ENCODE measurements at regions not wholly inside any gene's neighbourhood (a gene's known extent, or its start where the extent isn't known, plus 50 kb on each side); places are given as distances from the start of the nearest gene placed in this dataset.
A peak's percentile ranks its signal among the peaks of the same experiment; 100 is the strongest.

DNA sequence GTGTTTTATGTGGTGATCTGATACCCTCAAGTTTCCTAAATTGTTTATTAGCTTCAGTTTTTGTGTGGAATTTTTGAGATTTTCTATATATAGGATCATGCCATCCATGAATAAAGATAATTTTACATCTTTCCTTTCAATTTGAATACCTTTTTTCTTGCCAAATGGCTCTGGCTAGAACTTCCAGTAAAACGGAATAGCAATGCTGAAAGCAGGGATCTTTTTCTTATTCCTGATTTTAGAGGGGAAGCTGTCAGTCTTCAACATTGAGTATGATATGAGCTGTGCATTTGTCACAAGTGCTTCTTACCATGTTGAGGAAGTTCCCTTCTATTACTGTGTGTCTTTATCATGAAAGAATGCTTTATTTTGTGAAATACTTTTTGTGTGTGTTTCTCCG, 618.8 kb downstream of the FGF9 start:
- no peak for DNase-seq
- TF ChIP-seq POLR2A (IDR thresholded peaks at IDR 0.05; ENCODE audit: low read length) (no peak), GATA1 (IDR thresholded peaks at IDR 0.05; ENCODE audit: low read depth, low read length) (no peak)

GRCh38 chr13:22298530-22298929, 627.7 kb downstream of the FGF9 start:
- no peak for DNase-seq
- no peak for TF ChIP-seq GATA1 (IDR thresholded peaks at IDR 0.05; ENCODE audit: low read depth, low read length)
- no peak for TF ChIP-seq POLR2A (IDR thresholded peaks at IDR 0.05; ENCODE audit: low read length)

- TF ChIP-seq POLR2A (IDR thresholded peaks at IDR 0.05; ENCODE audit: low read length) (no peak), GATA1 (IDR thresholded peaks at IDR 0.05; ENCODE audit: low read depth, low read length) (no peak)
- no peak for DNase-seq
Observed at GRCh38 chr13:22311734-22312404, 641.0 kb downstream of the FGF9 start.

DNA sequence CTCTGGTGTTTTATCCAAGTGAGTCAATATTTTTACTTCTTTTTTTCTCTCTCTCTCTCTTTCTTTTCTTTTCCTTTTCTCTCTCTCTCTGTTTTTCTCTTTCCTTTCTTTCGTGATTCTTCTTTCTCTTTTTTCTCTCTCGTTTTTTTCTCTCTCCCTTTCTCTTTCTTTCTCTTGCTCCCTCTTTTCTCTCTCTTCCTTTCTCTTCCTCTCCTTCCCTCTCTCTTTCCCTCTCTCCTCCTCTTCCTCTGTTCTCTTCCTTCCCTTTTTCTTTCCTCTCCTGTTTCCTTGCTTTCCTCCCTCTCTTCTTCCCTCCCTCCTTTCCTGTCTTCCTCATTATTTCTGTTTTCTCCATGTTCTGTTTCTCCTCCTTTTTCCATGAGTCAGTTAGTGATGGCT, 641.5 kb downstream of the FGF9 start:
- TF ChIP-seq GATA1 (IDR thresholded peaks at IDR 0.05; ENCODE audit: low read depth, low read length) (no peak), POLR2A (IDR thresholded peaks at IDR 0.05; ENCODE audit: low read length) (no peak)
- no peak for DNase-seq

DNA sequence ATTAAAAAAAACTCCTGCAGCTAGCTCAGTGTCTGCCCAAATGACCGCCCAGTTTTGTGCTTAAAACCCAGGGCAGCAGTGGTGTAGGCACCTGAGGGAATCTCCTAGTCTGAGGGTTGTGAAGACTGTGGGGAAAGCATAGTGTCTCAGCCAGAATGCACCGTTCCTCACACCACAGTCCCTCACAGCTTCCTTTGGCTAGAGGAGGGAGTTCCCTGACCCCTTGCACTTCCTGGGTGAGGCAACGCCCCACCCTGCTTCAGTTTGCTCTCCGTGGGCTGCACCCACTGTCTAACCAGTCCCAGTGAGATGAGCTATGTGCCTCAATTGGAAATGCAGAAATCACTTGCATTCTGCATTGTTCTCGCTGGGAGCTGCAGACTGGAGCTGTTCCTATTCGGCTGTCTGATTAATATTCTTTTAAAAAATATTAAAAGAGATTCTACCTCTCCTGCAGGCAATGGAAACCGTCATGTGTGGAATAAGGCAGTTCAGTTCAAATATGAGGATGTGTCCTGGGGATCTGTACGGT, 645.7 kb downstream of the FGF9 start:
- DNase-seq: no peak
- no peak for TF ChIP-seq POLR2A (IDR thresholded peaks at IDR 0.05; ENCODE audit: low read length)
- no peak for TF ChIP-seq GATA1 (IDR thresholded peaks at IDR 0.05; ENCODE audit: low read depth, low read length)

DNA sequence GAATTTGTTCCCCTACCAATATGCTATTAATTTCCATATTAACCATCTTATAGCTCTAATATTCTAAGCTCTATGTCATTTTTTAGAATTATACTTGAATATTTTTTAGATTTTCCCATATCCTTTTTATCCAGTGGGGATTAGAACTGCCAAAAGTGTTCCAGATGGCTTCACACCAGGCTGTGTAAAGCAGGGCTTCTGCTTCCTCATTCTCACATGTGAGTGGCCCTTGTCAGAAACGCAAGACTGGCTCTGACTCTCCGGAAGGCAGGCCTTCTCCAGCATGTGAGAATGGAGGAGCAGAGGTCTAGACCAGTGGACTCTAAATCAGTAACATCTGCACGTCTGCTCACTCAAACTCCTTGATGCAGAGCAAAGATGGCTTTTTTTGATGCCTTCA, 650.1 kb downstream of the FGF9 start:
- no peak for TF ChIP-seq POLR2A (IDR thresholded peaks at IDR 0.05; ENCODE audit: low read length)
- no peak for TF ChIP-seq GATA1 (IDR thresholded peaks at IDR 0.05; ENCODE audit: low read depth, low read length)
- DNase-seq: no peak

DNA sequence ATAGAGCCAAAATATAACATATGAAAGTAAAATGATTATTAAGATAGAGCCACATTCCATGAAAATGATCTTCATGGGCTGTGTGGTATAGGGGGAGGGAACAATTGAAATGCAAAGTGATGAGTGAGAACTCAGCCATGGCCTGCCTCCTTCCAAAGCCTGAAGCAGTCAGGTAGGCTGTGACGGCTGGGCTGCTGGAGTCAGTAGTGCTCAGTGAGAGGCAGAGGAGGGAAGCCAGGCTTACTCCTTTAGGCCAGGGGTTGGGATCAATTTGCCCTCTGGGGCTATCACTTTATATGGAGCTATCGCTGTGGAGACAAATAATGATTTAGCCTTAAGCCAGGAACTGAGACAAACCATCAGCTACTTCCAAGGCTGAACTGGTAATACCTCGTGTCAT, 654.9 kb downstream of the FGF9 start:
- no peak for DNase-seq
- TF ChIP-seq GATA1 (IDR thresholded peaks at IDR 0.05; ENCODE audit: low read depth, low read length): no peak
- no peak for TF ChIP-seq POLR2A (IDR thresholded peaks at IDR 0.05; ENCODE audit: low read length)

DNA sequence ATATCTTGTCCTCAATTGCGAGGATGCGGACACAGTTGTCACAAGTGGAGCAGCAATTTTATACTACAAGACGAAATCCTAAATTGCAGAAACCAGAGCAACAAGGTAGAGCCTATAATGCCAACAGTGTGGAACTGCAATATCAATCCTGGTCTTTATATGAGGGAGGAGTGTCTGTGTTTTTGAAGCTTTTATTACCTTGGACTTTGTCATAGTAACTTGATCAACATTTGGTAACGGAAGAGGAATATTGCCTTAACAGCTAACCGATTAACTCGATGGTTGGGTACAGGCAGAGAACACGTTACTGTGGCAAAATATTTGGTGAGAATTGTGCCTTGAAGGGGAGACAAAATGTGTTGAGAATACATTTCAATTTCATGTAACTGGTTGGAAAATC, 661.5 kb downstream of the FGF9 start:
- TF ChIP-seq POLR2A (IDR thresholded peaks at IDR 0.05; ENCODE audit: low read length) (no peak), GATA1 (IDR thresholded peaks at IDR 0.05; ENCODE audit: low read depth, low read length) (no peak)
- no peak for DNase-seq

- DNase-seq: no peak
Observed at GRCh38 chr13:22336460-22336859, 665.6 kb downstream of the FGF9 start.

DNA sequence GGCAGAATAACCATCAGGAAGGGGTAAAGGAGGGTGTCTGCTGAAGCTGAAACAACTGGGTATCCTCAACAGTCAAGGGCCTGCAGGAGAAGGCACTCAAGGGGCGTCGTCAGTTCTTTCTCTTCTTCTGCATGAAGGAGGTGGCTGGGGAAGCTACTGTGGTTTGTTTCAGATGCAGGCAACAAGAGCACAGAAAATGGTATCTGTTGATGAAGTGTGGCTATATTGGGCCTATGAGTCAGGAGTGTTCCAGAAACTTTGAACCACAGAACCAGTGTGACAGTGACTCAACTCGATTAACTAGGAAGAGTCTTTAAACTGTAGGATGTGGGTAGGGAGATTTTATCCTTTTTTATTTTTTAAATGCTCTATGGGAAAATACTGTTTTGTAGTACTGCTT, 686.3 kb downstream of the FGF9 start:
- DNase-seq: no peak
- TF ChIP-seq GATA1 (IDR thresholded peaks at IDR 0.05; ENCODE audit: low read depth, low read length) (no peak), POLR2A (IDR thresholded peaks at IDR 0.05; ENCODE audit: low read length) (no peak)

More at GRCh38 chr13:22336460-22336859, 665.6 kb downstream of the FGF9 start:
- TF ChIP-seq GATA1 (IDR thresholded peaks at IDR 0.05; ENCODE audit: low read depth, low read length) (no peak), POLR2A (IDR thresholded peaks at IDR 0.05; ENCODE audit: low read length) (no peak)

GRCh38 chr13:22369090-22369489, 698.2 kb downstream of the FGF9 start:
- TF ChIP-seq GATA1 (IDR thresholded peaks at IDR 0.05; ENCODE audit: low read depth, low read length) (no peak), POLR2A (IDR thresholded peaks at IDR 0.05; ENCODE audit: low read length) (no peak)

DNA sequence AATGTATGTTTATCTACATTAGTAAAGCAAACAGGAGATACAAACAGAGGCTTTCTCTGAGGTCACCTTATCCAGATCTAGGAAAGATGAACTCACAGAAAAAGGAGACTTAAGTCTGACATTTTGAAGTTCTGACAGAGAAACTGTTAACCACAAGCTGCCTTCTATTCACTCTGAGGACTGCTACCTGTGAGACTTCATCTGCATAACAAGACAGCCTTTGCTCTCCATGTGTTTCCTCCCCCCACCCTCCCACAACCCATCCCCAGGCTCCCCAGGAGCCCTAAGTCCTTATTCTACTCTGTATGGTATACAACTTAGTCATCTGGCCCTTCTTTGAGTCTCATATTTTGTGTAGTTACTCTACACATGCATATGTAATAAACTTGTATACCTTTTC, 699.0 kb downstream of the FGF9 start:
- no peak for DNase-seq
- no peak for TF ChIP-seq POLR2A (IDR thresholded peaks at IDR 0.05; ENCODE audit: low read length)
- no peak for TF ChIP-seq GATA1 (IDR thresholded peaks at IDR 0.05; ENCODE audit: low read depth, low read length)

More at GRCh38 chr13:22369090-22369489, 698.2 kb downstream of the FGF9 start:
- DNase-seq: no peak

DNA sequence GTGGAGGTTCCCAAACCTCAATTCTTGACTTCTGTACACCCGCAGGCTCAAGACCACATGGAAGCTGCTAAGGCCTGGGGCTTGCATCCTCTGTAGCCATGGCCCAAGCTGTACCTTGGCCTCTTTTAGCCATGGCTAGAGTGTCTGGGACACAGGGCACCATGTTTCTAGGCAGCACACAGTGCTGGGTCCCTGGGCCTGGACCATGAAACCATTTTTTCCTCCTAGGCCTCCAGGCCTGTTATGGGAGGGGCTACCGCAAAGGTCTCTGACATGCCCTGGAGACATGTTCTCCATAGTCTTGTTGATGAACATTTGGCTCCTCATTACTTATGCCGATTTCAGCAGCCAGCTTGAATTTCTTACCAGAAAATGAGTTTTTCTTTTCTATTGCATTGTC, 701.4 kb downstream of the FGF9 start:
- TF ChIP-seq POLR2A (IDR thresholded peaks at IDR 0.05; ENCODE audit: low read length) (no peak), GATA1 (IDR thresholded peaks at IDR 0.05; ENCODE audit: low read depth, low read length) (no peak)
- peak in 1 of 2 experiments; percentile 0 for DNase-seq

DNA sequence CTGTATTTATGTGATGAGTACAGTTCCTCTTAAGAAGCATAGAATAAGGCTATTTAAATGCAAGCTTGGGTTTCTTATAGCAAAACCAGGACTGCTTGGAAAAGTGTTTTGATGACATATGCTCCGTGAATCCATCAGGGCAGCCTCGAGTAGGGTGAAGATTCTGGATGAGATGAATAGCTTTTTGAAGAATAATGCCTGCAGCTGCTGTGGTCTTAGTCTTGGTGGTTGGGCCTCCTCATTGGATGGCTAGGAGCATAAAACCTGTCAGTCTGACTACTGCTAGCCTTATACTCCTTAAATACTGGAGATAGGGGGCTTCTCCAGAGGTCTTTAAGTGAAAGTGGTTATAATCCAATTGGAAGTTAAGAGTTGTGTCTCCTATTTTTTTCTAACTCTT, 704.3 kb downstream of the FGF9 start:
- TF ChIP-seq GATA1 (IDR thresholded peaks at IDR 0.05; ENCODE audit: low read depth, low read length) (no peak), POLR2A (IDR thresholded peaks at IDR 0.05; ENCODE audit: low read length) (no peak)
- DNase-seq: no peak

GRCh38 chr13:22387899-22388298, 717.0 kb downstream of the FGF9 start:
- DNase-seq: no peak
- TF ChIP-seq GATA1 (IDR thresholded peaks at IDR 0.05; ENCODE audit: low read depth, low read length) (no peak), POLR2A (IDR thresholded peaks at IDR 0.05; ENCODE audit: low read length) (no peak)
